HG03439 (cell line): ENCODE measurements at regions not wholly inside any gene's neighbourhood (a gene's known extent, or its start where the extent isn't known, plus 50 kb on each side); places are given as distances from the start of the nearest gene placed in this dataset.
"Not testable (repeated sequence)": the region's sequence is repeated elsewhere in the genome, so short reads cannot be mapped to it uniquely, and the experiment has no call there.

Source experiments
- ATAC-seq: cut with Tn5 transposase; IDR thresholded peaks from one replicate; pipeline ENCODE4 v1.9.1; 2021; ENCODE audit warnings: mild to moderate bottlenecking, moderate library complexity; ENCODE audit not compliant: unreplicated experiment

DNA sequence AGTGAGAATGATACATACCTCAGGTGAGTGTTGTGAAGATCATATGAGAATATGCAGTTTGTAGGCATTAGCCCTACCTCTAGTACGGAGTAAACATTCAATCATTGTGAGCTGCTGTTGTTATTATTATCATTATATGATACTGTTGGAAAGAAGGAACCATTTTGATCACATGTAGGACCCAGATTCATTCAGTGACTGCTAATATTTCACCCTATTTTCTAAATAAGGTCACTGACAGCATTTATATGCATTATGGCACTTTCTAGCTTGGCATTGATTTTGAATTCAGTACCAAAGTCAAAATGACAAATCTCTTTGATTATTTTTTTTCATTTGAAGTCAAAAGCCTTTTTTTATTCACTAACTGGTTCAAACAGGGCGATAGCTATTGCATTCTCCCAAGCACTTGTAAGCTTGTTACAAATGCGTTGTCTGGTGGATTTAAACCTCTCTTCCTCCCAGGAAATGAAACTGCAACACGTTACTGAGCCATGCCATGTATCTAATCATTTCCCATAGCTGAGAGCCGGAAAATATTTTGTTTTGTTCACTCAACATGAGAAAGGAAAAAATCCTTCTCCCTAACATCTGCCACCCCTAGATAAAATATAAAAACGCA is 320.8 kb upstream of the SGCD start:
- no peak for ATAC-seq

DNA sequence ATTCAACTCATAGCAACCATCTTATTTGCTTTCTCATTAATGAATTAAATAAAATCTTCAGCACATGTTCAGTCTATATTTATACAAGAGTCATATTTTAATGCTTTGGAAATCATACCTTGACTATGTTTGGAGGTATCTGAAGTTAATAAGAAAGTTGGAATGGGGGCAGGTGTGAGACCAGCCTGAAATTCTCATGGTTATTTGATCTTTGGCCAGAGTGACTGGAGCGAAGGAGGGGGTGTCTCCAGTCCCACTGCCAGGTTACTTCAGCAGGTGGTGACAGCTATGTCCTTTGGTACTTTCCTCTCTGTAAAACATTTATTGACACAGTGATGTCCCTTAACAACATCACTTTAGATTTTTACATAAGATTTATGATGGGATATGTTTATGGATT is 318.1 kb upstream of the SGCD start:
- ATAC-seq: no peak

DNA sequence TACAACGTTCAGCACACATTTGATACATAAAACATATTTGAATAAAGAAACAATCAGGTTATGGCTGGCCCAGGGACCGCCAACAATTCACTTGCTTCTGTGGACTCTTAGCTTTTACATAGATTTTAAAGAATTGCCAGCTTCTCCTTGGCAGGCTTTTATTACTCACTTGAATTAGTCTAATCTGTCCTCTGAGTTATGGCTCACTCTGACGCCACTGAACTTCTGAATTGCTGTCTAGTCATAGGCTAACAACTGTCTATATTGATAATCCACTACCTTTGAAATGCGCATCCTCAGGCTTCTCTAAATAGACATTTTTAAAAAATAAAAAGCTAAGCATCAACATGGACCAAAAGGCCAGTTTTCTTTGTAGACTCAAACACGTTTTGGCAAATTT is 317.4 kb upstream of the SGCD start:
- no peak for ATAC-seq

DNA sequence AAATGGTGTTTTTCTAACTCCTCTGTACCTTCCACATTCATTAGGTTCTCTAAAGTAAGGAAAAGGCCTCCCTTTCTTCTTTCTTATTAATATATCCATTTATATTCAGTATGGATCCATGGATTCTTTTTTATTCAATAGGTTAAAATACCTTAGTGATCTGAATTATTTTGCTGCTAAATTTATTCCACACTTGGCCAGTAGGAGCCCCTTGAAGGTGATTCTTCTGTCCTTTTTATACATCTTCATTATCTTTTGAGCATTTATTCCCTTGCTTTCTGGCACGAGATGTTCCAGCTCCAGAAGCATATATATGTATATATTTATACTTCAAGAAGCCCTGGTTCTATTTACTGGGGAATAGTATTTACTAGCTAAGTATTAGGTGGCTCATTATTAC is 311.8 kb upstream of the SGCD start:
- ATAC-seq: no peak

DNA sequence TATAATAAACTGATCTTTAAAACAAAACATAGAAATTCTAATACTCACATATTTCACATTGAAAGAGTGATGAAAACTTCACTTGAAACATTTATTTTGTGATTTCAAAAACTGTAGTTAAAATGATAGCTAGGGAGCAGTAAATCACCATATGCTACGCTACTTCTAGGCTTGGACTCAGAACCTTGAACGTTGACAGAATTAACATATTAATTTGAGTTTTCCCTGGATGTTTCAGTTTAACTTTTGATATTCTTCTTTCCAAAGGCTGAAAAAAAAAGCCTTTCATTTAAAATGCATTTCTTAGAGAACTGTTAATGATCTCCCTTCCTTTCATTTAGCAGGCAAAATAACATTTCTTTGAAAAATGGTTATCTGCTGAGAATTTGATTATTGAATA is 307.8 kb upstream of the SGCD start:
- ATAC-seq: no peak

DNA sequence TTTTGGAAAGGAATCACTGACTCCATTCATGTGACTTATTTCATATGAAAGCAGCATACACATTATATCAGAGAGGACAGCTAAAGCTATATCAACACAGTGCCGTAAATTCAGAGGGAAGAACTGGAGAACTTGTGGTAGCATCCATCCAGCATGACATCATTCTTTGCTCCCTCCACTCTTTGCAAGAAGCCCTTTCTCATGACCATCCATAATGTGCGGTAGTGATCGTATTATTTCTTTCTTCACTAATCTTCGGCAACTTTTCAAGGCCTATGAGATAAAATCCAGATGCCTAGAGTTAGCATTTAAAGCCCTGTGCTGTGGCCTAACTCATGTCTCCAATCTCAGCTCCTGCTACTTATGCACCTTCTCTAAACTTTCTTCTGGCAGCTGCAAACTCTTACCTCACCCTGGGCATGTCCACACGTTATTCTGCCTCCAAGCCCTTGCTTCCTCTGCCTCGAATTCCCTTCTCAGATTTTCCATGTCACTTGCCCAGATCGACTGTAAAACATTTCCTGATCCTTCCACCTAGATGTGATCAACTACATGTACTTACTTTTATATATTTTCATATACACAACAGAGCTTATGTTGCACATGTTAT is 307.3 kb upstream of the SGCD start:
- ATAC-seq: no peak

DNA sequence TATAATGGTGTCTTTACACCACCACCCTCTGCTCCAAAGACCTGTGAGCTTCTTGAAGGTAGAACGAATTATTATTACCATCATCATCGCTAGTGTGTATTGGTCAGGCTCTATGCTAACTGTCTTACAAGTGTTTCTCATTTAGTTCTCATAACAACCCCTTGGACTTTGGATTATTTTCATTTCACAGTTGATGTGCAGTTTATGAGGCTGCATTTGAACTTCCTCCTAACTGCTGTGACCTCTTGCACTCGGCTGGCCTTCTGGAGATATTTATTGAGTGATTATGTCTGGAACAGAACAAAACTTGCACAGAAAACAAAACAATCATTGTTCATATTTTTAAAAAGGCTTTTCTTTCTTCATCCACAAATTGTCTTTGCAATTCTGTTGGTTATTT is 306.3 kb upstream of the SGCD start:
- no peak for ATAC-seq

DNA sequence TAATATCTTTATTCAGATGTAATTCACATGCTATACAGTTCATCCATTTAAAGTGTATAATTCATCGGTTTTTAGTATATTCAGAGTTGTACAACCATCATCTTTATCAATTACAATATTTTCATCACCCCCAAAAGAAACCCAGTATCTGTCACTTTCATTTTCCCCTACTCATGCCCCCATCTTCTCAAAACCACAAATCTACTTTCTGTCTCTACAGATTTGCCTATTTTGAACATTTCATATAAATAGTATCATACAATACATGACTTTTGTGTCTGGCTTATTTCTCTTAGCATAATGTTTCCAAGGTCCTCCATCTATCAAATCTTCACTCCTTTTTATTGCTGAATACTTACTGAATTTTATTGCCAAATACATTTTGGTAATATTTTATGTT is 305.1 kb upstream of the SGCD start:
- ATAC-seq: no peak

DNA sequence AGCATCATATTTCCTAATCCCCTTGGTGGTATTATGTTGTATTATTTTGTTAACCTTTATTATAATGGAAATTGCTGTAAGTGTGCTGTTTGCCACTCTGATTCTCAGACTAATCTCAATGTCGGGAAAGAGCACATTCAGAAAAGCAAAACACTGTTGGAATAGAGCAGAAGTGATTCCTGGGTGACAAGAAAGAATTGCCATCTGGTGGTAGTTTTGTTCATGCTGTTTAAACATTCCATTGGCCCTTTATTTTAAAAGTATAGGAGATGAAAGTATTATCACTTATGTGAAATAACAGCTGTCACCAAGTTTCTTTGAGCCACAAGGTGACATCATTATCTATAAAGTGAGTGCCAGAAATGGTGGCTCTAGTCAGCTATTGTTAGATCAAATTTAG is 301.3 kb upstream of the SGCD start:
- ATAC-seq: no peak

DNA sequence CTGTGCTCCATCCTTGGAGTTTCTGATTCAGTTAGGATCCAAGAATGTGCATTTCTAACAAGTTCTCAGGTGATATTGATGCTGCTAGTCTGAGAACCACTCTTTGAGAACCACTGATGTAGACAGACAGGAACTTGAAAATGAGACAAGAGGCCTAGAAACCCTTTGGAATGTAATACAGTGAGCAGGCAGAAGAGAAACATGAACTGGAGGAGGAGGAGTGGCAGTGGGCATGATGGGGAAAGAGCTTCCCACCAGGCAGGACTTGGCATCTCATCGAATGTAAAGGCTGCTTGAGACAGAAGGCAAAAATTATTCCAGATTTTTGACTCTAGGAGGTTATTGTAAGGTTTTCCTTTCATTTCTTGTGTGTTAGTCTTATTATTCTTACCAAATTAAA is 295.8 kb upstream of the SGCD start:
- no peak for ATAC-seq

DNA sequence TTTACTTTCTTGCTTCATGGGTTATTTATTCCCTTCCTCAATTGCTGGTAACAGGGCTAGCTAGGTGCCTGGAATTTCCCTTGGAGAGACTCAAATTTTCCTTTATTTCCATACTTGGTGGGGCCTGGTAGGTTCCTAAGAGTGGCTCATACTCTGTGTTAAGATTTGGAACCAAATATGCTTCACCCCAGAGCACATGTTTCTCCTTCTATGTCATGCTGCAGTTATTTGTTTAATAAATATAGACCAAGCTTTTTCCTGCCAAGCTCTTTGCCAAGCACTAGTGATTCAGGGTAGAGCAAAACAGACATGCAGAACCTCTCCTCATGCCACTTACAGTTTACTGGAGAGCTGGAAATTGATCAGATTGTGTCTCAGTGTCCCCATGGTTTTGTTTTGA is 290.3 kb upstream of the SGCD start:
- no peak for ATAC-seq

DNA sequence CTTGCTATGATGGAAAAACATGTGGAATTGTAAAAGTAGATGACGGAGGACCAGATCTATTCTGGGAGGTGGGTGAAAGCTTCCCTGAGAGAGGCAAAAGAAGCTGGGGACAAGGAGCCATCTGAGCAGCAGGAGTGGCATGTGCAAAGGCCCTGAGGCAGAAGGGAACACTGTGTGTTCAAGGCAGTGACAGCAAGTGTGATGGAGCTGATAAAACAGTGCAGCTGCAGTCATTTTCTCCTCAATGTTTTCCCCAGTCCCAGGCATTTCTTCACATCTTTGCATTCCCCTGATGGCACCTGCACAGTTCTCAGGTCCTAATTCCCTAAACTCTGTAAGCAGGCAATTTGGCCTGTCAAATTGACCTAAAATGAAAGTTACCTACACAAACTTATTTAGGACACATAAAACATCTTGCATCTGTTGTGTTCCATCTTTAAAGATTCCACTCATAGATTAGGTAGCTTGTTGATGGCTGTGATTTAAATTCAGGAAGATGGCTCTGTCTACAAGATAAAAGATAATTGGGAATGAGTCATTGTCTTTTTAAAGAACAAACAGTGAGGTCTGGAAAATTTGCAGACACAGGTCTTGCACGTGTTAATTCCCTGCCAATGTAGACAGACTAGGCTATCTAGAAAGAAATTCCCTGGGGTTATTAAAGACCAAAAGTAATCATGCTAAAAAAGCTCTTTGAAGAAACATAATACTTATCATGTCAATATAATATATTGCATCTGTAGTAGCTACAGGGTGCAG is 289.6 kb upstream of the SGCD start:
- no peak for ATAC-seq

DNA sequence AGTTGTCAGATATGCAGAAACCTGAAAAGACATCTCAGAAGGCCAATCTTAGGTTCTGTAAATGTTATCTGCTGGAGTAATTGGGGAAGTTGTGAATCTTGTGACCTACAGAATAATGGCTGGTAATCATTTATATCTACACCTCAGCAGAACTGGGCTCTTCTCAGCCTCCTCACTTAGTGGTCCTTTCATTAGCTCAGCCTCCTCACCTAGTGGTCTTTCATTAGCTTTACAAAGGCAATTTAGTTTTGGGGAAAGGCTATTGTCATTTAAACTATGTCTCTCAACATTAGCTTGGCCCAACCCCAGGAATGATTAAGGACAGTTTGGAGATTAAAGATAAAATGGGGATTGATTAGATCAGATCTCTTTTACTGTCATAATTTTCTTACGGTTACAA is 284.2 kb upstream of the SGCD start:
- ATAC-seq: no peak

DNA sequence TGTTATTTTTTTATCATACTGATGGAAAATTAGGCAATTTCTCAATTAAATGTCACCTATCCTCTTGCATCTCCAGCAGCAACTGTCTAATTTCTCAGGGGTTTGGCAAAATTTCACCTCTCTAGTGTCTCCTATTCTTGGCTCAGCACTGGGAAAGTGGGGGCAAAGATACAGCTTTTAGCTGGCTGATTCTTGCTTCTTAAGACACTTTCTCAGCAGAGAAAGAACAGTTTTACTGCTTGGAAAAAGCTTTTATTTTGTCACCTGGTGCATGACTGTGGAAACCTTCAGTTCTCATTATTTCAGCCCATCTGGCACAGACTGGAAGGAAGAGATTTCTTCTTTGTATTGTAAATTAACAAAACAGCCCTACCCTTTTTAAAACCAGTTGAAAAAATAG is 283.6 kb upstream of the SGCD start:
- ATAC-seq: no peak

DNA sequence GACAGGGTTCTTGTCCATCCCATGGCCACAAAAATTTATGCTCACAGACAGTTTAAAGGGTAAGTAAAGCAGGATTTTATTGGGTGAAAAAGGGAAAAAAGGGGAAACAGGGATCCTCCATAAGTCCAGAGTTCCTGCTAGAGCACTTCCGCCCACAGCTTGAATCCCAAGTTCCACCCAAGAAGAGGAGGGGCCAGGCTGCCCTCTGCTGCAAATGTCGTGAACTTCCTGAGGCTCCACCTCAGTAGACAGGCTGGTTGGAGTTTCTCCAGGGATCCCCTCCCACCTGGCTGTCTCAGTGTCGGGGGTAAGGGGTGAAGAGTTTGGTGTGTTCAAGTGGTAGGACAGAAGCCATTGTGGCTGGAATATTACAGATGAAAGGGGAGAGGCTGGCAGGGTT is 275.0 kb upstream of the SGCD start:
- no peak for ATAC-seq

DNA sequence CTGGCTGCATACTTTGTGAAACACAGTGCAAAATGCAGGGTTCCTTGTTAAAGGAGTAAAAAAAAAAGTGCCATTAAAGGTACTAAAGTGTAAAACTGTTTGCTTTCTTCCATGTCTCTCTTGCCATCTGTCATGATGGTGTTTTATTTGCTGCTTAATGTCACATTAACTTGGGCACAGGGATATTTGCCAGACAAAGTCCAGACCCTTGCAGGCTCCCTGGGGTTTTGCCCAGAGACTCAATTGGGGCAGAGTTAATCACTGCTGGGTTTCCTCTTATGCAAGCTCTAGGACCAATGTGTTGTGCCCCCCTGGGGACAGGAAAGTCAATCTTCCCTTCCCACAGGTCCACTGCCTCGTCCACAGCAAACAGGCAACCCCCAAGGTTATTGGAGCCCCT is 274.3 kb upstream of the SGCD start:
- no peak for ATAC-seq

DNA sequence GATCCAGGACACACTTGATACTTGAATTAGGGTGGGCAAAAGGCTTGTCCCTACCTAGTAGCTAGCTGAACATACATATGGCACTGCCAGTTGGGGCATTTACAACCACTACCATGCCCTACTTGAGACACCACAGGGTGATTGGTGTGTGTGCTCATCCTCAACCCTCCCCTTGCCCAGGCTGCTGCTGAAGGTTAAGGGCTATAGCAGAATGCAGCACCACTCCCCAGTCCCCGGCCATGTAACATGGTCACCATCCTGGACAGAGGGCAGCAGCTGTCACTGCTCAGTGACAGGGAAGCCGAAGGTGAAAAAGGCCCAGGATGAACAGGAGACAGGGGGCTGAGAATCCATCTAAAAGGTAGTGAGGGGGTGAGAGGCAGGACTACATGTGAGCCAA is 273.9 kb upstream of the SGCD start:
- ATAC-seq: no peak

DNA sequence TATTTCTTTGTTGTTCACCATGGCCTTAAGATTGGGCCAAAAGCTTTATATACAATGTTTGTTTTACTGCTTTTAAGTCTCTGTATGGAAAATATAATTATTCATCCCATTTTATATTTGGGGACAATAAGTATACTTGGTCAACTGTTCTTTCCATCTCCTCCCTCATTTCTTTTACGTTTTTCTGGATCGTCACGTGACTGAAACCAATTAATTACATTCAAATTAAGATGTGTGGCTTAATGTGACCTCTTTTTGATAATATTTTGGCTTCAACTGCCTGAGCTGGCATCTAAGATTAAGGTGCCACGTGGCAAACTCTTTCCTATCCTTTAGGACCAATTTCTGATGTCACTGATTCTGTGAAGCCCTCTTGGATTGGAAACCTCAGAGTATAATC is 250.1 kb upstream of the SGCD start:
- ATAC-seq: no peak

DNA sequence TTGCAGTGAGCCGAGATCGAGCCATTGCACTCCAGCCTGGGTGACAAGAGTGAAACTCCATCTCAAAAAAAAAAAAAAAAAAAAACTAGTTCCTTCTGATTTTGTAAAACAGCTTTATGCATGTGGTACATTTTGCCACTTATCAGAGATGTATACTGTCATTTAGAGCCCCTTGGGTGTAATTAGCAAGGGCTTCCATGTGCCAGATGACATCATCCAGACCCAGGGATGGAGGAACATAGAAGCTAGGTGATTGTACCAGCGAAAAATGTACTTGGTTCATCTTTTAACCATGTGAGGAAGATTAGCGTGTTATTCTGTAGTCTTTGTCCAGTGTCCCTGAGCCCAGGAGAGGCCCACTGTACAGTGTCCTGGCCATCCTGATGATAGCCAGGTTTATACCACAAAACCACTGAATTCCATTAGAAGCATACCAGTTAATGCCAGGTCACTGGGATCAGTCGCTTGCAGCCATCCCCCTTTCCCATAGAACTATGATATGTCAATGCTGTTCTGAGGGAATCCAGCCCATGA is 239.3 kb upstream of the SGCD start:
- ATAC-seq: no peak

DNA sequence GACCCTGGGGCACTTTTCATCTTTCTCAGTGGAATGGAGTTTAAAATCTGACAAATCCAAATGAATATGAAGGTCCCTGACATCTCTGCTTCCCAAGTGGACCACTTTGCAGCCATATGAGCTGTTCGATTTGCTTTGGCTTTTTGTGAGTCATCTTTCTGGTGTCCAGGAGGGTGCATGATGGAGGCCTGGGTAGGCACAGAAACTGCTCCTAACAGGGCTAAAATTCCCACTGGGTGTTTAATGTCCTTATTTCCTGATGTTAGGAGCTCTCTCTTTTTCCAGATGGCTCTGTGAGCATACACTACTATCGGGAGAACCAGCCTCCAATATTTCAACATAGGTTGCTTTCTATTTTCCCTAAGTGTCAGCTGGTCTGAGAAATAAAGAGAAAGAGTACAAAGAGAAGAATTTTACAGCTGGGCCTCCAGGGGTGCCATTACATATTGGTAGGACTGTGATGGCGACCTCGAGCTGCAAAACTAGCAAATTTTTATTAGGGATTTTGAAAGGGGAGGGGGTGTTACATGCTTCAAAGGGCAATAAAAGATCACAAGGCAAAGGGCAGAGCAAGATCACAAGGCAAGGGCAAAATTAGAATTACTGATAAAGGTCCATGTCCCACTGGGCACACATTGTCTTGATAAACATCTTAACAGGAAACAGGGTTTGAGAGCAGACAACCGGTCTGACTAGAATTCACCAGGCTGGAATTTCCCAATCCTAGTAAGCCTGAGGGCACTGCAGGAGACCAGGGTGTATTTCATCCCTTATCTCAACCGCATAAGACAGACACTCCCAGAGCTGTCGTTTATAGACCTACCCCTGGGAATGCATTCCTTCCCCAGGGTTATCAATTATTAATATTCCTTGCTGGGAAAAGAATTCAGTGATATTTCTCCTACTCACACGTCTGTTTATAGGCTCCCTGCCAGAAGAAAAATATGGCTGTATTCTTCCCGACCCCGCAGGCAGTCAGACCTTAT is 236.7 kb upstream of the SGCD start:
- not testable (repeated sequence) for ATAC-seq

DNA sequence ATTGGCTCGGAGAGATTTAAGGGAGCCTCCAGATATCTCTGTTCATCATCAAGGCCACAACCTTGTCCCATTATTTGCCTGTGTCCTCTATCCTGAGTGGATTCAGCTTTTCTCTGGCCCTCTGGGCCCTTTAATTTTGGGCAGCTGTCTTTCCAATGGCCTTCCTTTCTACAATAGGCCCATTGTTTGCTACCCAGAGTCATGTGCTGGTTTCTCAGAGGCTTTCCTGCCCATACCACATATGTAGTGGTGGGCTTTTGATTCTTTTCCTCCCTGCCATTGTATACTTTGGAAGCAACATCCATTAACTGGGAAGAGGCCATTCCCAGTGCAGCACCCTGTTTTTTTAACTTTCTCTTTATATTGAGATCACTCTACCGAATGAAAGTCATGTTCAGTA is 233.9 kb upstream of the SGCD start:
- ATAC-seq: no peak
